ENCODE measurements at regions not wholly inside any gene's neighbourhood (a gene's known extent, or its start where the extent isn't known, plus 50 kb on each side); places are given as distances from the start of the nearest gene placed in this dataset.

- peaks cover 13% of the 10 kb centered on the region for H3K4me1 Mint-ChIP-seq (ENCODE audit: low read depth, unreplicated experiment)
- H3K27me3 Mint-ChIP-seq (ENCODE audit: insufficient read depth, unreplicated experiment) = no peaks in the 10 kb centered on the region
- H3K9me3 ChIP-seq = peaks cover 7% of the 10 kb centered on the region
- no peak for TF ChIP-seq CTCF (IDR thresholded peaks at IDR 0.05; ENCODE audit: insufficient read depth in 1 of 2, low read depth in 1 of 2, low read length in 1 of 2, severe bottlenecking in 1 of 2, unreplicated experiment in 1 of 2)
- intact Hi-C loops (cut with micrococcal nuclease; ENCODE audit: unreplicated experiment) = no loop called here
- no peaks in the 10 kb centered on the region for H3K9me3 Mint-ChIP-seq (ENCODE audit: unreplicated experiment)
- H3K27ac Mint-ChIP-seq (ENCODE audit: unreplicated experiment) = peak overlapping the region; percentile 56
- ChIA-PET CTCF (no interaction called here), POLR2A (interaction anchor here (0.6 to 1.9 kb wide), 3 partner anchors 21 to 125 kb away, joined by 3 to 5 read pairs (median 4); no protein-coding TSS in a partner anchor)
- no peaks in the 10 kb centered on the region for H3K27me3 ChIP-seq (replicated peaks; ENCODE audit: control insufficient read depth, insufficient read depth, low read length)
- H3K36me3 Mint-ChIP-seq (ENCODE audit: insufficient read depth, unreplicated experiment) = peaks cover 6% of the 10 kb centered on the region
- H3K4me3 Mint-ChIP-seq (ENCODE audit: unreplicated experiment) = no peak overlapping the region
- peaks cover 54% of the 10 kb centered on the region for H3K4me1 ChIP-seq
- H3K36me3 ChIP-seq (ENCODE audit: control insufficient read depth, insufficient read depth, low read length) = no peaks in the 10 kb centered on the region
- BruUV-seq (replicated peaks) = no TSS peak
- no peak for DNase-seq
- H3K4me3 ChIP-seq (ENCODE audit: low read depth, low read length) = no peak overlapping the region
Observed at GRCh38 chr6:1075880-1076279, 236.0 kb upstream of the FOXQ1 start.

- ChIA-PET POLR2A (interaction anchor here (0.6 to 1.9 kb wide), 3 partner anchors 20 to 125 kb away, joined by 3 to 5 read pairs (median 4); no protein-coding TSS in a partner anchor), CTCF (no interaction called here)
- Histone ChIP-seq H3K9me3 (peaks cover 7% of the 10 kb centered on the region), H3K4me1 (peaks cover 54% of the 10 kb centered on the region), H3K36me3 (ENCODE audit: control insufficient read depth, insufficient read depth, low read length) (no peaks in the 10 kb centered on the region), H3K27me3 (replicated peaks; ENCODE audit: control insufficient read depth, insufficient read depth, low read length) (no peaks in the 10 kb centered on the region), H3K4me3 (ENCODE audit: low read depth, low read length) (no peak overlapping the region)
- DNase-seq = no peak
- Mint-ChIP-seq H3K4me3 (ENCODE audit: unreplicated experiment) (no peak overlapping the region), H3K27ac (ENCODE audit: unreplicated experiment) (no peak overlapping the region), H3K4me1 (ENCODE audit: low read depth, unreplicated experiment) (peaks cover 13% of the 10 kb centered on the region), H3K27me3 (ENCODE audit: insufficient read depth, unreplicated experiment) (no peaks in the 10 kb centered on the region), H3K36me3 (ENCODE audit: insufficient read depth, unreplicated experiment) (peaks cover 6% of the 10 kb centered on the region), H3K9me3 (ENCODE audit: unreplicated experiment) (no peaks in the 10 kb centered on the region)
- no peak for TF ChIP-seq CTCF (IDR thresholded peaks at IDR 0.05; ENCODE audit: insufficient read depth in 1 of 2, low read depth in 1 of 2, low read length in 1 of 2, severe bottlenecking in 1 of 2, unreplicated experiment in 1 of 2)
- intact Hi-C loops (cut with micrococcal nuclease; ENCODE audit: unreplicated experiment) = no loop called here
- no TSS peak for BruUV-seq (replicated peaks)
Observed at GRCh38 chr6:1075444-1075843, 236.5 kb upstream of the FOXQ1 start.

GRCh38 chr6:1070085-1070521 is 241.8 kb upstream of the FOXQ1 start:
- no peak for TF ChIP-seq CTCF (IDR thresholded peaks at IDR 0.05; ENCODE audit: insufficient read depth in 1 of 2, low read depth in 1 of 2, low read length in 1 of 2, severe bottlenecking in 1 of 2, unreplicated experiment in 1 of 2)
- intact Hi-C loops (cut with micrococcal nuclease; ENCODE audit: unreplicated experiment) = no loop called here
- no peaks in the 10 kb centered on the region for H3K27me3 ChIP-seq (replicated peaks; ENCODE audit: control insufficient read depth, insufficient read depth, low read length)
- H3K27ac Mint-ChIP-seq (ENCODE audit: unreplicated experiment) = peak overlapping the region; percentile 76
- DNase-seq = peak; percentile 32 to 64
- H3K4me1 ChIP-seq = peaks cover 60% of the 10 kb centered on the region
- POLR2A ChIA-PET = interaction anchor here (0.8 to 1.6 kb wide), 3 partner anchors 15 to 241 kb away, joined by 3 to 5 read pairs (median 4); partner anchors contain the start of gene FOXQ1
- H3K4me3 ChIP-seq (ENCODE audit: low read depth, low read length) = no peak overlapping the region
- H3K36me3 ChIP-seq (ENCODE audit: control insufficient read depth, insufficient read depth, low read length) = no peaks in the 10 kb centered on the region
- H3K27me3 Mint-ChIP-seq (ENCODE audit: insufficient read depth, unreplicated experiment) = no peaks in the 10 kb centered on the region
- H3K9me3 Mint-ChIP-seq (ENCODE audit: unreplicated experiment) = no peaks in the 10 kb centered on the region
- H3K36me3 Mint-ChIP-seq (ENCODE audit: insufficient read depth, unreplicated experiment) = no peaks in the 10 kb centered on the region
- no TSS peak for BruUV-seq (replicated peaks)
- CTCF ChIA-PET = interaction anchor here (0.8 to 1.0 kb wide), 2 partner anchors 158 to 327 kb away, joined by 3 to 5 read pairs; no protein-coding TSS in a partner anchor
- H3K4me3 Mint-ChIP-seq (ENCODE audit: unreplicated experiment) = peak overlapping the region; percentile 30
- peaks cover 34% of the 10 kb centered on the region for H3K4me1 Mint-ChIP-seq (ENCODE audit: low read depth, unreplicated experiment)
- no peaks in the 10 kb centered on the region for H3K9me3 ChIP-seq
